RWPE1 (cell line): ENCODE measurements at regions not wholly inside any gene's neighbourhood (a gene's known extent, or its start where the extent isn't known, plus 50 kb on each side); places are given as distances from the start of the nearest gene placed in this dataset.
"Not testable (repeated sequence)": the region's sequence is repeated elsewhere in the genome, so short reads cannot be mapped to it uniquely, and the experiment has no call there.

Source experiments
- CTCF ChIA-PET: fragments of 350-600 bp; sonication (Branson Sonifier 250); formaldehyde crosslinking; extraction: SDS; loops from one replicate; lab custom pipeline; 2021; lab: Yijun Ruan, JAX
- POLR2A ChIA-PET: fragments of 400-600 bp; formaldehyde crosslinking; extraction: SDS; loops from one replicate; lab custom pipeline; 2020; ENCODE audit warnings: antibody characterized with exemption; ENCODE audit not compliant: low non-redundant PET; lab: Yijun Ruan, JAX
- DNase-seq: peaks from one replicate; pipeline ENCODE4 v3.0.0; 2012; ENCODE audit warnings: low spot score
- H3K27ac ChIP-seq: fragments of 450-650 bp; 2 replicates; pipeline ENCODE4 v1.5.1; 2017
- TF ChIP-seq, protein P1 (sequence below): fragments of 450-650 bp; conservative IDR thresholded peaks from 2 replicates; pipeline ENCODE4 v1.5.1; 2017; ENCODE audit warnings: low read depth, mild to moderate bottlenecking

DNA sequence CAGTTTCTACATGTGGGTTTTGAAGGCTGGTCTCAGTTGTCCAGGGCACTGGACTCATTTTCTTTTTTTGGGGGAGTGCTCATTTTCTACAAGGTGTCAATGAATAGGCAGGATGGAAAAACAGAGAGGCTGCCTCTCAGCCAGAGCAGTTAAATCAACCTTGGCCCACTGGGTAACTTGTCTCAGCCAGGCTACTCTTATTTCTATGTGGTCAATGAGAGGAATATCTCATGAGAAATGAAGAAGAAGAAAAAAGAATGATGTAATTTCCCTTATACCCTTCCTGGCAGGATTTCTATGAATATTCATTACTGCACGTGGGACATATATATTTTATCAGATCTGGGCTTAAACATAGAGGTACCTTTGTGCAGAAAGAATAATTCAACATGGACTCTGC is 155.2 kb upstream of the E2F7 start:
- ChIA-PET CTCF (no interaction called here), POLR2A (no interaction called here)
- TF ChIP-seq, protein P1, sequence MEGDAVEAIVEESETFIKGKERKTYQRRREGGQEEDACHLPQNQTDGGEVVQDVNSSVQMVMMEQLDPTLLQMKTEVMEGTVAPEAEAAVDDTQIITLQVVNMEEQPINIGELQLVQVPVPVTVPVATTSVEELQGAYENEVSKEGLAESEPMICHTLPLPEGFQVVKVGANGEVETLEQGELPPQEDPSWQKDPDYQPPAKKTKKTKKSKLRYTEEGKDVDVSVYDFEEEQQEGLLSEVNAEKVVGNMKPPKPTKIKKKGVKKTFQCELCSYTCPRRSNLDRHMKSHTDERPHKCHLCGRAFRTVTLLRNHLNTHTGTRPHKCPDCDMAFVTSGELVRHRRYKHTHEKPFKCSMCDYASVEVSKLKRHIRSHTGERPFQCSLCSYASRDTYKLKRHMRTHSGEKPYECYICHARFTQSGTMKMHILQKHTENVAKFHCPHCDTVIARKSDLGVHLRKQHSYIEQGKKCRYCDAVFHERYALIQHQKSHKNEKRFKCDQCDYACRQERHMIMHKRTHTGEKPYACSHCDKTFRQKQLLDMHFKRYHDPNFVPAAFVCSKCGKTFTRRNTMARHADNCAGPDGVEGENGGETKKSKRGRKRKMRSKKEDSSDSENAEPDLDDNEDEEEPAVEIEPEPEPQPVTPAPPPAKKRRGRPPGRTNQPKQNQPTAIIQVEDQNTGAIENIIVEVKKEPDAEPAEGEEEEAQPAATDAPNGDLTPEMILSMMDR: no peak
- no peak for DNase-seq
- no peak overlapping the region for H3K27ac ChIP-seq

DNA sequence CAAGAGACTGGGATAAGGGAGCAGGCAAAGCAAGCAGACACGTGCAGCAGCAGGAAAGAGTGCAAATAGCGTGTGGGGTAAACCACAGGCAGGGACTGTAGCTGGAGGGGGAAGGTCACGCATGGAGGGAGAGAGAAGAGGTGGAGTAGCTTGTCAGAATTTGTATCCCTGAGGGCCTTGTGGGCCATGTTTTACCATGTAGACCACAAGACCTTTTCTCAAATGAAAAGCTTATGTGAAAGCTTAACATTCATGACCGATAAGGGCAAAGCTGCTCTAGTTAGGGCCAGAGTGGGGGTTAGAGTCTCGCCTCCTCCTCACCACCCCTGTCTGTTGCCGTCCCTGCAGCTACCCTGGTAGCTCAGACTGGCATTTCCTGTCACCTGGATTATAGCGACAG is 152.9 kb upstream of the E2F7 start:
- TF ChIP-seq, protein P1: no peak
- no peak for DNase-seq
- ChIA-PET POLR2A (no interaction called here), CTCF (no interaction called here)
- H3K27ac ChIP-seq: no peak overlapping the region

DNA sequence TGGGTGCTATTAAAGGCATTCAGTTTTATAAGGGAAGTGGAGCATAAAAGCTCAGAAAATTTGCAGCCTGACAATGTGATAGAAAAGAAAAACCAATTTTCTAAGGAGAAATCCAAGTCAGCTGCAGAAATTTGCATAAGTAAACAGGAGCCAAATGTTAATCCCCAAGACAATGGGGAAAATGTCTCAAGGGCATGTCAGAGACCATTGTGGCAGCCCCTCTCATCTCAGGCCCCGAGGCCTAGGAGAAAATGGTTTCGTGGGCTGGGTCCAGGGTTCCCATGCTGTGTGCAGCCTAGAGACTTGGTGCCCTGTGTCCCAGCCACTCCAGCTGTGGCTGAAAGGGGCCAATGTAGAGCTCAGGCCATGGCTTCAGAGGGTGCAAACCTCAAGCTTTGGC is 150.8 kb upstream of the E2F7 start:
- CTCF ChIA-PET: interaction anchor here (0.6 kb wide), 1 partner anchor 793 kb away, joined by 7 read pairs; no protein-coding TSS in a partner anchor
- H3K27ac ChIP-seq, POLR2A ChIA-PET, DNase-seq: not testable (repeated sequence)

DNA sequence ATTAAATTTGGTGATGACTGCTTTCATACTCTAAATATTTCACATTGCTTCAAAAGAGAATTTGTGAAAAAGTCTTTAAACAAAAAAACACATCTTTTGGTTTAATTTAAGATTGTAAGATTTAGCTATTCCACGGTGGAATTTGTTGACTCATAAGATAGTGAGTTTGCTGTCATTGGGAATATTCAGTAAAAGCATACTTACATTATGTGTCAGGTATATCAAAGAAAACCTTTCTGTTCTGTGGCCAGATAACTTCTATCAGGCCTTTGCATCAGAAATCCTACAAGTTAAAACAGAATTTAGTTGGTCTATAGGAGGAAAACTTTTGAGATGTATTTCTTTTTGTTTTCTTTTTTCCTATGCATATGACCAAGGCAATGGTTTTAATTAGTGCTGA is 148.8 kb upstream of the E2F7 start:
- DNase-seq: no peak
- CTCF ChIA-PET: no interaction called here
- POLR2A ChIA-PET: no interaction called here
- TF ChIP-seq, protein P1: no peak
- H3K27ac ChIP-seq: no peak overlapping the region

DNA sequence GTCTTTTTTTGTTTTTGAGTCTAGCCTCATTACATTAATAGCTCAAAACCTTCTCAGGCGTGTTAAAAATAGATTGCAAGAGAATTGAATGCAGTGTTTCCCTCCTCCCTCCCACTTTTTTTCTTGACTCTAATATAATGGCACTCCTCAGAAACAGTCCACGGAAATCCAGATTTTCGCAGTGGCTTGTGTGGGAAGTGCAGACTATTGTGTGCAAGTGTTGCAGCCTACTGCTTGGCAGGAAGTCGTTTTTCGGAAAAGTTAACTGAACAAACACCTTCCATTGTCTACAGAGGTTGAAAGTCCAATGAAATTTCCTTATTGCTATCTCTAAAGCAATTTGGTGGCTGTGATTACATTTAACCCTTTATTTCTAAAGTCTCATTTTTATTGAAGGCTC is 147.9 kb upstream of the E2F7 start:
- DNase-seq: no peak
- no peak overlapping the region for H3K27ac ChIP-seq
- CTCF ChIA-PET: no interaction called here
- TF ChIP-seq, protein P1: no peak
- POLR2A ChIA-PET: no interaction called here

DNA sequence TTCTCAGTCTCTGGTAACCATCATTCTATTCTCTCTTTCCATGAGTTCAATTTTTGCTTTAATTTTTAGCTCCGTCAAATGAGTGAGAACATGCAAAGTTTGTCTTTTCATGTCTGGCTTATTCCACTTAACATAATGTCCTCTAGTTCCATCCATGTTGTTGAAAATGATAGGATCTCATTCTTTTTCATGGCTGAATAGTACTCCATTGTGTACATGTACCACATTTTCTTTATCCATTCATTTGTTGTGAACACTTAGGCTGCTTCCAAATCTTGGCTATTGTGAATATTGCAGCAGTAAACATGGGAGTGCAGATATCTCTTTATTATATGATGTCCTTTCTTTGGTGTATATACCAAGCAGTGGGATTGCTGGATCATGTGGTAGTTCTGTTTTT is 145.4 kb upstream of the E2F7 start:
- no peak overlapping the region for H3K27ac ChIP-seq
- DNase-seq: no peak
- TF ChIP-seq, protein P1: no peak
- ChIA-PET POLR2A (no interaction called here), CTCF (interaction anchor here (0.6 kb wide), 2 partner anchors 9 to 42 kb away, joined by 3 read pairs; no protein-coding TSS in a partner anchor)

DNA sequence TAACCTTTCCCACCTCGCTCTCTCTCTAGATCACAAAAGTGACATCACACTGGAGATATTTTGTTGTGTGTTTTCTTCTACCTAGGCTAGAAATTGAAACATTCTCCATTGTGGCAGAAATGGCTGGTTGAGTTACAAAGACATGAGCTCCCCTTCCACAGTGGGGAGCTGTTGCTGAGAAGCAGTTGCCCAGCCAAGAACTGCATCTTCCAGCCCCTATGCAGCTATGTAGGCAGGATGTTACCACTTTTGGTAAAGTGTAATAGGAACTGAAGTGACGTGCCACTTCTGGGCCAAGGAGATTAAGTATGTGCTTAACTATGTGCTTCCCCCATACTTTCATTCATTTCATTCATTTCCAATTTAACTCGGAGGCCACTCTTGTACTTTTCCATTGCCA is 138.7 kb upstream of the E2F7 start:
- ChIA-PET POLR2A (no interaction called here), CTCF (interaction anchor here (0.6 kb wide), 2 partner anchors 13 to 490 kb away, joined by 3 read pairs; no protein-coding TSS in a partner anchor)
- no peak for DNase-seq
- TF ChIP-seq, protein P1: no peak
- no peak overlapping the region for H3K27ac ChIP-seq
